ENCODE measurements at regions not wholly inside any gene's neighbourhood (a gene's known extent, or its start where the extent isn't known, plus 50 kb on each side); places are given as distances from the start of the nearest gene placed in this dataset.

DNA sequence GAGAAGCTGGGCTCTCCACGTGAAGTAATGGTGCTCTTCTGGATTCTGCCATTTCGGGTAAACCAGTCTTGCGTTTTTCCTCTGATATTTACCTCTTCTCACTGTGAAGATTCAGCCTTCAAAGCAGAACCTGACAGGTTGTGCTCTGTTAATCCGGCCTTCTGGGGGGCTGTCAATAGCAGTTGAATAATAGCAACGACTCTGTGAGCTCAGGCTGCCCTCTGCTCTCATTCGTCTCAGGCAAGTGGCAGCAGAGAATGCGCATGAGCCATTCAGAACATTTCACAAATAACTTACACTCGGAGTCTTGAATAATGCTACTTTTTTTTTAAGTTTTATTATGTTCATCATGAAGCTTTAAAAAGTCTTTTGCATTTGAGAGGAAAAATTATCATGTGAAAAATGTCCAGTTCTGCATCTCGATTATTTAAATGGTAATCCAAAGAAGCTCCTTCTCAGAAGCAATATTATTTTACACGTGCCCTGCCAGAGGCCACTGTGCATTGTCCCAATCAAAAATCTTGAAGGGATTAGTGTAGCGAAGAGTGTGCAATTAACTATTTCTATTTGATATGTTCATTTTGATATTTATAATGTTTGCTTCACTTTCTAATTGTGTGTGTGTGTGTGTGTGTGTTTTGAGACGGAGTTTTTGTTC lies 354.2 kb upstream of the FAT1 start:
- TF ChIP-seq, protein P1, sequence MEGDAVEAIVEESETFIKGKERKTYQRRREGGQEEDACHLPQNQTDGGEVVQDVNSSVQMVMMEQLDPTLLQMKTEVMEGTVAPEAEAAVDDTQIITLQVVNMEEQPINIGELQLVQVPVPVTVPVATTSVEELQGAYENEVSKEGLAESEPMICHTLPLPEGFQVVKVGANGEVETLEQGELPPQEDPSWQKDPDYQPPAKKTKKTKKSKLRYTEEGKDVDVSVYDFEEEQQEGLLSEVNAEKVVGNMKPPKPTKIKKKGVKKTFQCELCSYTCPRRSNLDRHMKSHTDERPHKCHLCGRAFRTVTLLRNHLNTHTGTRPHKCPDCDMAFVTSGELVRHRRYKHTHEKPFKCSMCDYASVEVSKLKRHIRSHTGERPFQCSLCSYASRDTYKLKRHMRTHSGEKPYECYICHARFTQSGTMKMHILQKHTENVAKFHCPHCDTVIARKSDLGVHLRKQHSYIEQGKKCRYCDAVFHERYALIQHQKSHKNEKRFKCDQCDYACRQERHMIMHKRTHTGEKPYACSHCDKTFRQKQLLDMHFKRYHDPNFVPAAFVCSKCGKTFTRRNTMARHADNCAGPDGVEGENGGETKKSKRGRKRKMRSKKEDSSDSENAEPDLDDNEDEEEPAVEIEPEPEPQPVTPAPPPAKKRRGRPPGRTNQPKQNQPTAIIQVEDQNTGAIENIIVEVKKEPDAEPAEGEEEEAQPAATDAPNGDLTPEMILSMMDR (IDR thresholded peaks at IDR 0.05) = no peak
- TF ChIP-seq POLR2A (IDR thresholded peaks at IDR 0.05) (no peak), EP300 (IDR thresholded peaks at IDR 0.05) (no peak)
